Mesendoderm (in vitro differentiated cells): ENCODE measurements at regions not wholly inside any gene's neighbourhood (a gene's known extent, or its start where the extent isn't known, plus 50 kb on each side); places are given as distances from the start of the nearest gene placed in this dataset.

ENCODE experiments used
- DNase-seq: peaks from one replicate; pipeline ENCODE4 v3.0.0; 2013
- H2AK5ac ChIP-seq: 2 replicates; pipeline ENCODE4 v1.6.1; 2013; ENCODE audit warnings: low read length, inconsistent platforms
- H2BK120ac ChIP-seq: 2 replicates; pipeline ENCODE4 v1.6.1; 2013; ENCODE audit warnings: low read depth, mild to moderate bottlenecking, low read length, moderate library complexity, mixed read lengths
- H2BK15ac ChIP-seq: replicated peaks from 2 replicates; pipeline ENCODE4 v1.6.1; 2013; ENCODE audit warnings: low read depth, mild to moderate bottlenecking, moderate library complexity
- H2BK5ac ChIP-seq: 2 replicates; pipeline ENCODE4 v1.6.1; 2013; ENCODE audit warnings: low read length, inconsistent platforms
- H3K18ac ChIP-seq: 2 replicates; pipeline ENCODE4 v1.6.1; 2013; ENCODE audit warnings: mild to moderate bottlenecking, low read length, mixed read lengths
- H3K23ac ChIP-seq: one replicate; pipeline ENCODE4 v1.6.1; 2013; ENCODE audit warnings: low read length
- H3K27ac ChIP-seq: 2 replicates; pipeline ENCODE4 v1.5.1; 2013; ENCODE audit warnings: low read depth, mild to moderate bottlenecking, inconsistent platforms, low read length, moderate library complexity
- H3K27me3 ChIP-seq: 2 replicates; pipeline ENCODE4 v1.6.1; 2013; ENCODE audit warnings: low read length, control low read depth, mild to moderate bottlenecking, inconsistent platforms; ENCODE audit not compliant: insufficient read depth, poor library complexity
- H3K36me3 ChIP-seq: 2 replicates; pipeline ENCODE4 v1.6.1; 2013; ENCODE audit warnings: low read length, inconsistent platforms; ENCODE audit not compliant: control insufficient read depth, insufficient read depth
- H3K4ac ChIP-seq: one replicate; pipeline ENCODE4 v1.6.1; 2013; ENCODE audit warnings: low read depth, mild to moderate bottlenecking, low read length, moderate library complexity
- H3K4me1 ChIP-seq: 2 replicates; pipeline ENCODE4 v1.6.1; 2013; ENCODE audit warnings: low read depth, low read length, inconsistent platforms; ENCODE audit not compliant: control insufficient read depth
- H3K4me2 ChIP-seq: 2 replicates; pipeline ENCODE4 v1.6.1; 2013; ENCODE audit warnings: low read length
- H3K4me3 ChIP-seq: 2 replicates; pipeline ENCODE4 v1.5.1; 2013; ENCODE audit warnings: mild to moderate bottlenecking, low read length
- H3K56ac ChIP-seq: one replicate; pipeline ENCODE4 v1.6.1; 2013; ENCODE audit warnings: low read length
- H3K79me1 ChIP-seq: 2 replicates; pipeline ENCODE4 v1.6.1; 2013; ENCODE audit warnings: low read length, inconsistent platforms
- H3K79me2 ChIP-seq: 2 replicates; pipeline ENCODE4 v1.6.1; 2013; ENCODE audit warnings: mild to moderate bottlenecking, low read length; ENCODE audit not compliant: control insufficient read depth, insufficient read depth
- H3K9ac ChIP-seq: 2 replicates; pipeline ENCODE4 v1.6.1; 2013; ENCODE audit warnings: low read length, inconsistent platforms
- H4K5ac ChIP-seq: one replicate; pipeline ENCODE4 v1.6.1; 2013; ENCODE audit warnings: low read length
- H4K8ac ChIP-seq: one replicate; pipeline ENCODE4 v1.6.1; 2013; ENCODE audit warnings: low read depth, mild to moderate bottlenecking, control low read depth, low read length, moderate library complexity
- WGBS: extraction: QIAGEN DNeasy Blood & Tissue Kit; methylation state at CpG from one replicate; pipeline ENCODE4 v1.1.7; 2013; ENCODE audit warnings: low lambda C conversion rate, missing lambda C conversion rate; ENCODE audit not compliant: insufficient coverage; ENCODE audit errors: extremely low coverage; 5-methylcytosine and 5-hydroxymethylcytosine counted together

DNA sequence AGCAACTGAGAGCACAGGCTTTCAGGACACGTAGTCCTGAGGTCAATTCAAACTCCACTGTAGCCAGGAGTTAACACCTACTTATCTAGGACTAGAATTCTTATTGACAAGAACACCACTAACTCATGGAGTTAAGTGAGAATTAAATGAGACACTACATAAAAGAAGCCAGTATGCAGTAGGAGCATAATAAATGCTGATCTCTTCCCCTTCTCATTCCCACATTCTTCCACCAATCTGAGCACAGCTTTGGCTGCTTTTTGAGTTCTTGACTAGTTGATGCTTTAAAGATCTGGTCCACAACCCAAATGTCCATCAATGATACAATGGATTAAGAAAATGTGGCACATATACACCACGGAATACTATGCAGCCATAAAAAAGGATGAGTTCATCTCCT, 55.2 kb downstream of the TTC32 start:
- Histone ChIP-seq H2AK5ac (no peak overlapping the region), H2BK5ac (no peak overlapping the region), H3K4me3 (no peak overlapping the region), H3K27me3 (no peaks in the 10 kb centered on the region), H2BK120ac (no peak overlapping the region), H3K4me1 (no peaks in the 10 kb centered on the region), H3K4me2 (no peak overlapping the region), H3K27ac (no peak overlapping the region), H4K8ac (no peak overlapping the region), H3K79me2 (no peaks in the 10 kb centered on the region), H3K4ac (no peak overlapping the region), H3K36me3 (no peaks in the 10 kb centered on the region), H3K23ac (no peak overlapping the region), H2BK15ac (no peak overlapping the region), H3K9ac (no peak overlapping the region), H3K56ac (no peak overlapping the region), H4K5ac (no peak overlapping the region), H3K79me1 (no peaks in the 10 kb centered on the region), H3K18ac (no peak overlapping the region)
- no peak for DNase-seq
- WGBS, result no CpG with 5 or more reads among the region's 2 CpGs

- no peak overlapping the region for H2AK5ac ChIP-seq
- no peak overlapping the region for H2BK15ac ChIP-seq
- H3K56ac ChIP-seq, result no peak overlapping the region
- no peak overlapping the region for H3K4me2 ChIP-seq
- H3K27me3 ChIP-seq, result no peaks in the 10 kb centered on the region
- H3K79me1 ChIP-seq, result no peaks in the 10 kb centered on the region
- no peak overlapping the region for H3K4me3 ChIP-seq
- H3K4ac ChIP-seq, result no peak overlapping the region
- no CpG with 5 or more reads among the region's 4 CpGs for WGBS
- DNase-seq, result no peak
- no peak overlapping the region for H3K18ac ChIP-seq
- H3K79me2 ChIP-seq, result no peaks in the 10 kb centered on the region
- H3K4me1 ChIP-seq, result no peaks in the 10 kb centered on the region
- H2BK120ac ChIP-seq, result no peak overlapping the region
- H2BK5ac ChIP-seq, result no peak overlapping the region
- no peak overlapping the region for H3K23ac ChIP-seq
- H3K36me3 ChIP-seq, result no peaks in the 10 kb centered on the region
- H4K5ac ChIP-seq, result no peak overlapping the region
- no peak overlapping the region for H3K27ac ChIP-seq
- no peak overlapping the region for H4K8ac ChIP-seq
- H3K9ac ChIP-seq, result no peak overlapping the region
These were observed 55.8 kb downstream of the TTC32 start for GRCh38 chr2:19846030-19846429.

GRCh38 chr2:19845323-19845920, 56.4 kb downstream of the TTC32 start:
- Histone ChIP-seq H3K36me3 (no peaks in the 10 kb centered on the region), H3K9ac (no peak overlapping the region), H4K8ac (no peak overlapping the region), H3K79me1 (no peaks in the 10 kb centered on the region), H2AK5ac (no peak overlapping the region), H3K27me3 (no peaks in the 10 kb centered on the region), H3K4me3 (no peak overlapping the region), H3K4me2 (no peak overlapping the region), H2BK15ac (no peak overlapping the region), H2BK120ac (no peak overlapping the region), H3K56ac (no peak overlapping the region), H3K18ac (no peak overlapping the region), H3K79me2 (no peaks in the 10 kb centered on the region), H3K23ac (no peak overlapping the region), H3K27ac (no peak overlapping the region), H3K4ac (no peak overlapping the region), H4K5ac (no peak overlapping the region), H2BK5ac (no peak overlapping the region), H3K4me1 (no peaks in the 10 kb centered on the region)
- DNase-seq, result no peak
- no CpG with 5 or more reads among the region's 5 CpGs for WGBS

DNA sequence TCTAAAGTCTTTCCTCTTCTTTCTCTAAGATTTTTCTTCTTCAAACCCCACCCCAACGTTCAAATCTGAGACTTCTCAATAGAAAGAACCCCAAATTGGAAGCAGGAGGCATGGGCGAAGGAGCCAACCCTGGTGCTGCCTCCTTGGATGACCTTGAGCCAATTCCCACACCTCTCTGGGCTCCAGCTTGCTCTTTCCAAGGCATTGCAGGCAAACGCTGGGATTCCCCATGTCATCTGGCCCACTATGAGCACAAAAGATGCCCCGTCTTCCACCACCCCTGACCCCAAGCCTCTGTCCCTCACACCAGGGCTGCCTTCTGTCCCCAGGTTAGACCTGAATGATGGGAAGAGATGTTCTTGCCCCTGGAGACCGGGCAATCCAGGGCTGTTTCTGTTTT, 57.0 kb downstream of the TTC32 start:
- no peak overlapping the region for H3K23ac ChIP-seq
- H2BK120ac ChIP-seq, result no peak overlapping the region
- no peaks in the 10 kb centered on the region for H3K27me3 ChIP-seq
- no peaks in the 10 kb centered on the region for H3K79me1 ChIP-seq
- DNase-seq, result no peak
- no peaks in the 10 kb centered on the region for H3K36me3 ChIP-seq
- H2BK15ac ChIP-seq, result no peak overlapping the region
- no peaks in the 10 kb centered on the region for H3K4me1 ChIP-seq
- no CpG with 5 or more reads among the region's 5 CpGs for WGBS
- H4K5ac ChIP-seq, result no peak overlapping the region
- no peak overlapping the region for H2BK5ac ChIP-seq
- H4K8ac ChIP-seq, result no peak overlapping the region
- no peak overlapping the region for H3K18ac ChIP-seq
- no peak overlapping the region for H3K56ac ChIP-seq
- no peak overlapping the region for H3K9ac ChIP-seq
- no peak overlapping the region for H3K4ac ChIP-seq
- H3K4me2 ChIP-seq, result no peak overlapping the region
- no peak overlapping the region for H2AK5ac ChIP-seq
- no peak overlapping the region for H3K27ac ChIP-seq
- no peaks in the 10 kb centered on the region for H3K79me2 ChIP-seq
- H3K4me3 ChIP-seq, result no peak overlapping the region

DNA sequence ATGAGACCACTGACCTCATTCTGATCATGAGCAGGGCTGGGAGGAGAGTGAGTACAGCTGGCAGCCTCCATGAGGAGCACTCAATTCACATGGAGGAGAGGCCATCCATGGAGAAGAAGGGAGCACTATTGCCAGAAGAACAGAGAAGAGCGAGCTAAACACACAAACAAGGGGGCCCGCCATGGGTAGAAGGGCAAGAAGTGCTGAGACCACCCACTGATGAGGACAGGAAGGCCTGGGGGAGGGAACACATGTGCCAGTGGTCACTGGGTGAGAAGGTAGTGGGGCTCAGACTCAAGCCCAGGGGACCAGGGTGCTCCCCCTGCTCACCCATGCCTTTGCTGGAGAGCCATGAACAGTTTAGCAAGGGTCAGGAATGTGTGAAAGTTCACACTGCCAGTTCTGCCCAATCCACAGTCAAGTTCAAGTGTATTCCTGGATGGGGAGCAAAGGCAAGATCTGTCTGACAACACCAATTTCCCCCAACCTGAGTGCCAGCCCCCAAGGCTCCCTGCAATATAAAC, 57.7 kb downstream of the TTC32 start:
- no peak overlapping the region for H4K8ac ChIP-seq
- H2BK5ac ChIP-seq, result no peak overlapping the region
- H4K5ac ChIP-seq, result no peak overlapping the region
- H3K4me3 ChIP-seq, result no peak overlapping the region
- no peak overlapping the region for H3K9ac ChIP-seq
- no CpG with 5 or more reads among the region's 2 CpGs for WGBS
- no peak overlapping the region for H3K18ac ChIP-seq
- no peak overlapping the region for H2BK15ac ChIP-seq
- H2AK5ac ChIP-seq, result no peak overlapping the region
- no peaks in the 10 kb centered on the region for H3K27me3 ChIP-seq
- no peak overlapping the region for H2BK120ac ChIP-seq
- no peaks in the 10 kb centered on the region for H3K79me1 ChIP-seq
- H3K36me3 ChIP-seq, result no peaks in the 10 kb centered on the region
- no peak overlapping the region for H3K4ac ChIP-seq
- no peak overlapping the region for H3K23ac ChIP-seq
- H3K56ac ChIP-seq, result no peak overlapping the region
- H3K27ac ChIP-seq, result no peak overlapping the region
- no peaks in the 10 kb centered on the region for H3K79me2 ChIP-seq
- no peaks in the 10 kb centered on the region for H3K4me1 ChIP-seq
- no peak overlapping the region for H3K4me2 ChIP-seq
- DNase-seq, result no peak
